ENCODE measurements at regions not wholly inside any gene's neighbourhood (a gene's known extent, or its start where the extent isn't known, plus 50 kb on each side); places are given as distances from the start of the nearest gene placed in this dataset.

- no peak for DNase-seq (ENCODE audit: low read depth, low spot score)
Measured at GRCh38 chr1:64417803-64418202, 52.1 kb upstream of the CACHD1 start.

More at GRCh38 chr1:64417803-64418202, 52.1 kb upstream of the CACHD1 start:
- no peak overlapping the region for H3K27ac ChIP-seq
